HG03520 (cell line): ENCODE measurements at regions not wholly inside any gene's neighbourhood (a gene's known extent, or its start where the extent isn't known, plus 50 kb on each side); places are given as distances from the start of the nearest gene placed in this dataset.

ENCODE experiments used
- ATAC-seq: cut with Tn5 transposase; IDR thresholded peaks from one replicate; pipeline ENCODE4 v1.9.1; 2021; ENCODE audit warnings: mild to moderate bottlenecking, moderate library complexity; ENCODE audit not compliant: unreplicated experiment

DNA sequence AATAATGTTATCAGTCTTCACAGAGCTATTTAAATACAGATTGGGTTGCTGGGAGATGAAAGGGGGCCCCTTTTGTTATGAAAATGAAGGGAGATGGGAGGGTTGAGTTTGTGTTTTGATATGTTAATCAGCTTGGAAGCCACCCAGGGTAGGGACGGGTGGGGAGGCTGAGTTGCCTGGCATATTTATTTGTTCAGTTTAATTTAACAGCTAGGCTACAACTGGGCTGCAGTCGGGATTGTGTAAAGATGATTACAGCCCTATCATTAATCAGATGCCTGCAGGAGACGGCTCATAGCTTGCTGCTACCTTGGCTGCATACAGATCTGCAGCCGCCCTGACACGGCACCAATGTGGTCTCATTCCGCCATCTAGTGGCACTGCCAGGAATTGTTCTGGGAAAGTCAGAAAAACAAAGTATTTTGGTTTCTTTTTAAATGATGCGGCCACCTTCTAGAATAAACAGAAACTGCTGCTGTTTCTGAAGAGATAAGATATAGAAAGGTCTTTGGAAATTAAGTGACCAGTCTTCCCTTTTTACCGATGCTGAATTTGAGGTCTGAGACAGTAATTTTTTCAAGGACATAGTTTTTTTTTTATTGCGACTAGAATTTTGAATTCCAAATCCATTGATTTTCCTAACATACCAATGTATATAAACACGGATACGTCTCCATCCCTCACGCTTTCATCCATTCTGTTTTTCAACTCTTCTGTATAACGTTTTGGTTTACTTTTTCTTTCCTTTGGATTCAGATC is 458.0 kb upstream of the ASIC2 start:
- ATAC-seq = no peak

DNA sequence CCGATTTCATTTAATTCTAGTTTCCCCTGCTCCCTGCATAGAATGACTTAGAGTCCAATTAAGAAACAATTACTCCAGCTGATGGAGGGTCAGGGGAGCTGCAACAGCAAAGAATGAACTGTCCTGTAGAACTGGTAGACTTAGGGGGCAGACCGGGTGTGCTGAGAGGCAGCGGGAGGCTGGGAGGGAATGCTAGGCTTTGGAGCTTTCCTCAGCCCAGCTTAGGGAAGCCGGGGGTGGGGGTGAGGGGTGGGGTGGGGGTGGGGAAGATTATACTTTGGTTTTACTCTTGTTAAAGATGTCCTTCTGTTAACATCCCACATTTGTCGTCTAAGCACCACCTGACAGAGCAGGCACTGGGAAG is 458.6 kb upstream of the ASIC2 start:
- no peak for ATAC-seq

DNA sequence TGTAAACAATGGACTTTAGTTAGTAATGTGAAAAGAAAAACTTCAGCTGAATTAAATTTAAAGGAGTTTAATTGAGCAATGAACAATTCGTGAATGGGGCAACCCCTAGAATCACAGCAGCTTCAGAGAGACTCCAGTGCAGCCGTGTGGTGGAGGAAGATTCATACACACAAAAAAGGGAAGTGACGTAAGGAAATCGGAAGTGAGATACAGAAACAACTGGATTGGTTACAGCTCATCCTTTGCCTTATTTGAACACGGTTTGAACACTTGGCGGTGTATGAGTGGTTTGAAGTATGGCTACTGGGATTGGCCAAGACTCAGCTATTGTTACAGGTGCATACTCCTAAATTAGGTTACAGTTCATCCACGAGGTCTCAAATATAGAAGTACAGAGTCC is 460.4 kb upstream of the ASIC2 start:
- ATAC-seq = no peak

DNA sequence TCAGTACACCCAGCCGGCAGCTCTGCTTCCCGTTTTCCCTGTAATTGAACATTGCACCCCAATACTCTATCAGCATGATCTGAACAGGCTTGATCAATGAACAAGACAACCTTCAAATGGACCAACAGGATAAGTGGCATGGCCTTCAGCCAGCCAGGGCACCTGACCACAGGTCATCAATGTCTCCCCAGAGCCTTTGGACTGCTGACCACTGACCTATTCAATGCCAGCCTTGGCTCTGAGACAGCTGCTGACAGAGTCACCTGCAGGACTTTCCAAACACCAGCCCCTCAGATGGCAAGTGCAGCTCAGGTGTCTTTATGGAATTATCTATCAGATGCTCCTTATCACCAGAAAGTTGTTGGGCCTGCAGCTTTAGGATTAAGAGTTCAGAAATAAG is 462.9 kb upstream of the ASIC2 start:
- ATAC-seq = no peak

GRCh38 chr17:33765871-33766270 is 472.8 kb upstream of the ASIC2 start:
- ATAC-seq = no peak

DNA sequence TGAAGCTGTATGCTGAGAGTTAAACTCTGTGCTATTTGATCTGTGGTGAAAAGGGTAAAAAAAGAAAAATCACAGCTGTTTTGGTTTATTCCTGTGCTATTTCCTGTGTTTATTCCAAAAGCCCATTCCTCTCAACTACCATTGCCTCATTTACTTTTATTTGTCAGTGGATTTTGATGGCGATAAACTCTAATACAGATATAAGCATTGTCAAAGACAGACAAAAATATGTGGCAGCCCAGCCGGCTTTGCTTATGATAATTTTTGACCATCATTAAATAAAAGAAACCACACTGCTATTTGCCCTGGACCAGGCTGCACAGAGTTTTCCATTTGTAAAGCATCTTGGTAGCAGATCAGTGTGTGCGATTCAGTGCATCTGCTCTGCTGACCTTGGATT is 473.6 kb upstream of the ASIC2 start:
- no peak for ATAC-seq

DNA sequence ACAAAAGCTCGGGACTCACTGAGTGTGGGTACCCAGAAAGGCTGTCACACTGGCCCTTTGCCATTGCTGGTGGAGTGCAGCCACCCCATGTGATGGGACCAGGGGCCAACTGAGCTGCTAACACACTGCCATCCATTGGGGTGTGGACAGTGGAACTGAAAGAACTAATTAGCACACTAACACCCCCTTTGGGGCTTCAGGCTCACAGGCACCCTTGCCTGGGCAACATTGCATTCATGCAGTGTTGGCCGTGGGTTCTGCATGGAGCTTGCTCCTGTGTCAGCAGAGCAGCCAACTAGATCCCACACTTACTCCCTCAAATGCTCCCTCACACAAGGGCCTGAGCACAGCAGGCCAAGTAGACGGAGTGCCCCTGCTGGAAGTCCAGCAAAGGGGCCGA is 476.0 kb upstream of the ASIC2 start:
- no peak for ATAC-seq

DNA sequence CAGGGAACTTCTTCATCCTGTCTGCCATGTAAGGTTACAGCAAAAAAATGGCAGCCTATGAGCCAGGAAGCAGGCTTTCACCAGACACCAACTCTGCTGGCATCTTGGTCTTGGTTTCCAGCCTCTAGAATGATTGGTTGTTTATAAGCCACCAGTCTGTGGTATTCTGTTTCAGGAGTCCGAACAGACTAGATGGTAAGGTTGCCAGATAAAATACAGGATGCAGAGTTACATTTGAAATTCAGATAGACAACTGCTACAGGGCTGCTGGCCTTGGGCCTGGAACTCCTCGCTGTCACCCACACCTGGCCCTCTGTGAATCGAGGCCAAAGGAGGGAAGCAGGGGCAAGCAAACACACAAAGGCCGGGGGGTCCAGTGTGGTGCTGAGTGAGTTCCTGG is 478.8 kb upstream of the CCL2 start:
- ATAC-seq = no peak

- ATAC-seq = no peak
These were observed 478.2 kb upstream of the CCL2 start for GRCh38 chr17:33776903-33777302.

GRCh38 chr17:33777674-33778073 is 477.4 kb upstream of the CCL2 start:
- no peak for ATAC-seq

DNA sequence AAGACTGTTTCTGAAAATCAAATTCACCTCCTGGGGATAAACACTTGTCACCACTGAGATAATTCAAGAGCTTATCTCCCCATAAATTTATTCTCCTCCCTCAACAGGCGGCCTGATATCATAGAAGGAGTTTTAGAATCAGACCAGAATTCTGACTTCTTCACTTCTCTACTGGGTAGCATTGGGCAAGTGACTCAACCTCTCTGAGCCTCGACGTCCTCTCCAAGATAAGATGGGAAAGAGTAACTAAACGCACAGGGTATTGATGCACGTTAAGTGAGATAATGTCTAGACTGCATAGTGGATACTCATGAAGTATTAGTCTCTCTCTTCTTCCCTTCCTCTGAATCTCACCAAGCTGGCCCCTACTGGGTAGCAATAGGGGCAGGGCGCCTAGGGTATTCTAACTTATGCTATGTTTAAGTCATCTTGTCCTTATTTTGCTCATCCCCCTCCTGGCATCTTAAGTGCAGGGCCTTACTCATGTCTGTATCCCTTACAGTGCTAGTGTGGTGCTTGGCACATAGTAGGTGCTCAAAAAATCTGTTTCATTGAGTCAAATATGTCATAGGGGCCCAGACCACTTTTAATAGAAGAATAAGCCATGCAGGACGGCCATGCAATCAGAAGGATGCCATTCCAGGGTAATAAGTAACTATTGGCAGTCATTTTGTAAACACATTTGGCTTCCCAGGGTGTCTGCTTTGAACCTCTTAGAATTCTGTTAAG is 476.4 kb upstream of the CCL2 start:
- no peak for ATAC-seq

DNA sequence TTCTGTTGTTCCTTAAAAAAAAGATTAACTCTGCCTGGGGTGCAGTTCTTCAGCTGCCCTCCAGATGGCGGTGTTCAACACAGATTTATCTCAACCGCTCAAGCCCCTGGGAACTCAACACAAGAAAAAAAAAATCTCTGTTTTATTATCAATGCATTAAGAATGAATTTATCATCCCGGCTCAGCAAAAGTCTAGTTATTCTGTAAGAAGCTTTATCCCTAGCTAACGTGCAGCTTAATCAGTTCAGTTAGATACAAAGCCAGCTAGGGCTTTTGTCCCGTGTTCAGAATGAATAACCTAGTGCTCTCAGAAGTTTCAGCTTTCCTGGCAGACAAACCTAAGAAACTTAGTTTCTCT is 475.9 kb upstream of the CCL2 start:
- ATAC-seq = no peak

- ATAC-seq = no peak
These were observed 469.8 kb upstream of the CCL2 start for GRCh38 chr17:33785281-33785680.

- ATAC-seq = no peak
These were observed 468.6 kb upstream of the CCL2 start for GRCh38 chr17:33786478-33786877.

DNA sequence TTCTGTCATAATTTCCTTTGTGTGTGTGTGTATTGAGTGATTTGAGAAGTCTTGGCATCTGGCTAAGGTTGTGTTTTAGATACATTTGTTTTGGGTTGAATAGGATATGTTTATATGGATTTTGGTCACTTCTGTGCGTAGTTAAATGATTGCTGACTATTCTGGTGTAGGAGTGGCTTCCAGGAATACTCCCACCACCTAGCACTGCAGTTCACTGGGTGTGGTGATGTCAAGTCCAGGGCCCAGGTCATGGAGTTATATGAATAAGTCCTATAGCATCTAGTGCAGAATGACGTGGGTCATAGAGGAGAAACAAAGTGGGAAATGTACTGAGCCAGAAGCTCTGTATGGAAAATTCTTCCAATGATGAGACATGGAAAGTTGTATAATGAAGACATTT is 465.4 kb upstream of the CCL2 start:
- ATAC-seq = no peak

DNA sequence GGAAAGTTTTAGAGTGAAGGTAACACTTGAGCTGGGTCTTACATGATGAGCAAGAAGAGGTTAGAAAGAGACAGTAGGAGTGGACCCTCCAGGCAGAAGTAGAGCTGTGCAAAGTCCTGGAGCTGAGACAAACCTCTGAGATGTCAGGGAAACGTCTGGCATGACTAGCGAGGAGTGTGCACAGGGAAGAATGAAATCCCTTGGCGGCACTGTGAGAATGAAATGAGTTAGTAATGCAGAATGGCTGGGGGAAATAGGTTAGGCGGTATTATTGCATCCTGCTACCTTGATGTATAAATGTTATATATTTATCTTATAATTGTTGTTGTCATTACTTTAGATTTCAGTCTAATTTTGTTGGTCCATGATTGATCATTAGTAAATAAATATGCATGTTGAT is 457.9 kb upstream of the CCL2 start:
- no peak for ATAC-seq

- no peak for ATAC-seq
These were observed 456.8 kb upstream of the CCL2 start for GRCh38 chr17:33798308-33798707.

DNA sequence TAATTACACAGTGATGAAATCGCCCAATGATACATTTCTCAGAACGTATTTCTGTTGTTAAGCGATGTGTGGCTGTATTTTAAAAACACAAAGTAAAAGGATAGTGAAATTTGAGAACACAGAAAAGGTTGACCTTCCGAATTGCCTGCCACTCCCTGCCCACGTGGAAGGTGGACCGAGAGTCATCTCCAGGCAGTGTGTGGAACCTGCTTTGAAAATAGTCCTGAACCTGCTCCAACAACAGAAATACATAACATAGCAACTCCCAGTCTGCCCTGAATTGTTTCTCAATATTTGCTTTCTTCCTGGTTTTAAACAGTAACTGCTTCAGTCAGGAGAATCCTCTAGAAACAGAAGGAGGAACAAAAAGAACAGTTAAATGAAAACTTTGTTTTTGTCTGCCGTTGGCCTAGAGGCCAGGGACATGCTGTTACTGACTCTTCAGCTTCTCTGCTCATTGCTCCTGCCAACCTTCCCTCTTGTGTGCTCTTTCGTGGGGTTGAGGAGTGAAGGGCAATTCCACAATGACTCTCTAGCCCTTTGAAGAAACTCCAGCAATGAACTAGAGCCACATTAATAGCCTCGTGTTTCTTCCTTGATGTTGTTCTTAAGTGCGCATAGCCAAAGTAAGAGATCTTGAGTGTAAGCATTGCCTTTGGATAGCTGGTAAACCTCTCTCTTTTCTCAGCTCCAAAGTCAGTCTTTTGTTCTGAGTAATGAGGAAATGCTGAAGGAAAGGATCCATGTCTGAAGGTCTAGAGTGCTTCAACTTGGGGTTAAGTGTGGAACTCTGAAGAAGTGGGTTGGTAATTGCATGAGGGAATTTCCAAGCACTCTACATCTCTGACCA is 452.5 kb upstream of the CCL2 start:
- no peak for ATAC-seq

GRCh38 chr17:33803199-33803685 is 451.8 kb upstream of the CCL2 start:
- no peak for ATAC-seq

- no peak for ATAC-seq
These were observed 451.4 kb upstream of the CCL2 start for GRCh38 chr17:33803686-33804085.

- ATAC-seq = no peak
These were observed 450.7 kb upstream of the CCL2 start for GRCh38 chr17:33804401-33804800.

DNA sequence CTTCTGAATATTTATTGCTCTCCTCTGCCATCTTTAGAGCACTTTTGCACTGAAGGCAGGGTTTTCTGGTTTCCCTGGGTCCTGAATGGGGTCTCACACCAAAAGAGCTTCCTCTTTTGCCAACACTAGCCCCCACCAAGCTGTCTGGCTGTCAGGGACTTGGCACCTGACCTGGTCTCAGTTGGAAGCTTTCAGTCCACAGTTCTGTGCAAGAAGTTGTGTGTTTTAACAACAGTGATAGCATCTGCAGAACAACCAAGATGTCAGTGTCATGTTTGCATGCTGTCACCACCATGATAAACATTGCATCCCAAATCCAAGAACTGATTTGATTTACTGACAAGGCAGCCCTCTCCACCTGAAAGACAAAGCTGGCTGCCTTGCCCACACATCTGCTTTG is 448.5 kb upstream of the CCL2 start:
- ATAC-seq = no peak
